DOHH2 (cell line): ENCODE measurements at regions not wholly inside any gene's neighbourhood (a gene's known extent, or its start where the extent isn't known, plus 50 kb on each side); places are given as distances from the start of the nearest gene placed in this dataset.

ENCODE experiments used
- EZH2phosphoT487 ChIP-seq: fragments of 200-600 bp; sonication (generic); IDR thresholded peaks from 2 replicates; pipeline ENCODE4 v1.6.1; 2017; ENCODE audit warnings: borderline replicate concordance, mild to moderate bottlenecking, antibody characterized with exemption, low read length, moderate library complexity, mixed read lengths
- TF ChIP-seq, protein P1 (sequence below): fragments of 200-600 bp; sonication (generic); IDR thresholded peaks from one replicate; pipeline ENCODE4 v1.5.1; 2014; ENCODE audit warnings: antibody characterized with exemption, mild to moderate bottlenecking, low read depth, low read length; ENCODE audit not compliant: poor library complexity, severe bottlenecking

DNA sequence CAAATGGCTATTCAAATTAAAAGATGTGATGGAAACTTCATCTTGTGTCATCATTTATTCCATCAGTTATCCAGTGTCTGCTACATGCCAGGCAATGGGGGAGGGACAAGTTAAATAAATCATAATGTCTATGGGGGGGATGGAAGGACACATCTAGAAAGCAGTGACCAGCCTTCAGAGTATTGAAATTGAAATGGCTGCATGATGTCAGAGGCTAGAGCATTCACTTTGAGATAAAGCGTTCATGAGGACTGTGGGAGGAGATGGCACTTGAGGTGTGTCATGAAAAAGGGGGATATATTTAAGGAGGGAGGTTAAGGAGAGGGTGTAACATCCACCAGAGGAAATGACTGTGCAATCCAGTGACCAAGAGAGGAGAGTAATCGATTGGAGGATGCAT is 50.6 kb downstream of the SLIT2 start:
- TF ChIP-seq, protein P1, sequence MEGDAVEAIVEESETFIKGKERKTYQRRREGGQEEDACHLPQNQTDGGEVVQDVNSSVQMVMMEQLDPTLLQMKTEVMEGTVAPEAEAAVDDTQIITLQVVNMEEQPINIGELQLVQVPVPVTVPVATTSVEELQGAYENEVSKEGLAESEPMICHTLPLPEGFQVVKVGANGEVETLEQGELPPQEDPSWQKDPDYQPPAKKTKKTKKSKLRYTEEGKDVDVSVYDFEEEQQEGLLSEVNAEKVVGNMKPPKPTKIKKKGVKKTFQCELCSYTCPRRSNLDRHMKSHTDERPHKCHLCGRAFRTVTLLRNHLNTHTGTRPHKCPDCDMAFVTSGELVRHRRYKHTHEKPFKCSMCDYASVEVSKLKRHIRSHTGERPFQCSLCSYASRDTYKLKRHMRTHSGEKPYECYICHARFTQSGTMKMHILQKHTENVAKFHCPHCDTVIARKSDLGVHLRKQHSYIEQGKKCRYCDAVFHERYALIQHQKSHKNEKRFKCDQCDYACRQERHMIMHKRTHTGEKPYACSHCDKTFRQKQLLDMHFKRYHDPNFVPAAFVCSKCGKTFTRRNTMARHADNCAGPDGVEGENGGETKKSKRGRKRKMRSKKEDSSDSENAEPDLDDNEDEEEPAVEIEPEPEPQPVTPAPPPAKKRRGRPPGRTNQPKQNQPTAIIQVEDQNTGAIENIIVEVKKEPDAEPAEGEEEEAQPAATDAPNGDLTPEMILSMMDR: no peak
- TF ChIP-seq EZH2phosphoT487: no peak
